KOPT-K1 (cell line): ENCODE measurements at regions not wholly inside any gene's neighbourhood (a gene's known extent, or its start where the extent isn't known, plus 50 kb on each side); places are given as distances from the start of the nearest gene placed in this dataset.
"Not testable (repeated sequence)": the region's sequence is repeated elsewhere in the genome, so short reads cannot be mapped to it uniquely, and the experiment has no call there.

Source experiments
- H3K27ac ChIP-seq: fragments of 200-600 bp; sonication (generic); 2 replicates; pipeline ENCODE4 v1.5.1; 2016; ENCODE audit warnings: antibody characterized with exemption, mild to moderate bottlenecking, low read depth, low read length; ENCODE audit not compliant: poor library complexity, severe bottlenecking
- H3K36me3 ChIP-seq: fragments of 200-600 bp; sonication (generic); 2 replicates; pipeline ENCODE4 v1.5.1; 2017; ENCODE audit warnings: antibody characterized with exemption, mild to moderate bottlenecking, low read length, moderate library complexity; ENCODE audit not compliant: insufficient read depth
- H3K9me3 ChIP-seq: fragments of 200-600 bp; sonication (generic); 2 replicates; pipeline ENCODE4 v1.5.1; 2017; ENCODE audit warnings: antibody characterized with exemption, low read length, mild to moderate bottlenecking; ENCODE audit not compliant: insufficient read depth, poor library complexity, severe bottlenecking

GRCh38 chr1:185406006-185406690 lies 89.1 kb upstream of the IVNS1ABP start:
- no peaks in the 10 kb centered on the region for H3K36me3 ChIP-seq
- H3K9me3 ChIP-seq = peaks cover 4% of the 10 kb centered on the region
- no peak overlapping the region for H3K27ac ChIP-seq

- H3K9me3 ChIP-seq = peaks cover 4% of the 10 kb centered on the region
- no peak overlapping the region for H3K27ac ChIP-seq
- no peaks in the 10 kb centered on the region for H3K36me3 ChIP-seq
These were observed 88.0 kb upstream of the IVNS1ABP start for GRCh38 chr1:185404907-185405568.

GRCh38 chr1:185404291-185404690 lies 87.2 kb upstream of the IVNS1ABP start:
- Histone ChIP-seq H3K36me3 (no peaks in the 10 kb centered on the region), H3K9me3 (peaks cover 4% of the 10 kb centered on the region), H3K27ac (no peak overlapping the region)

- Histone ChIP-seq H3K27ac (no peak overlapping the region), H3K9me3 (peaks cover 4% of the 10 kb centered on the region), H3K36me3 (no peaks in the 10 kb centered on the region)
These were observed 85.9 kb upstream of the IVNS1ABP start for GRCh38 chr1:185402930-185403329.

DNA sequence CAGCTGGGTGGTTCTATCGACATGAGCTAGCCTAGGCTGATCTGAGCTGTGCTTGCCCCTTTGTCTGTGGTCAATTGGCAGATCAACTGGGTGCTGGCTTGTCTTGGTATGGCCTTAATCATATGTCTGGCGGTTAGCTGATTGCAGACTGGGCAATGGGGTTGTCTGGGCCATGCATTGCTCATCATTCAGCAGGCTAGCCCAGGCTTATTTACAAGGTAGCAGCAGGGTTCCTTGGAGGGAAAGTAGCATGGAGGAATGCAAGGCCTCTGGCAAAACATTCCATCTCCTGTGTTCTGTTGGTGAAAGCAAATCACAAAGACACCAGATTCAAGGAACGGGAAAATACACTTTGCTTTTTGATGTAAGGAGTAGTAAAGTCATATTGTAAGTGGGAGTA lies 84.0 kb upstream of the IVNS1ABP start:
- Histone ChIP-seq H3K27ac (no peak overlapping the region), H3K9me3 (no peaks in the 10 kb centered on the region), H3K36me3 (no peaks in the 10 kb centered on the region)

DNA sequence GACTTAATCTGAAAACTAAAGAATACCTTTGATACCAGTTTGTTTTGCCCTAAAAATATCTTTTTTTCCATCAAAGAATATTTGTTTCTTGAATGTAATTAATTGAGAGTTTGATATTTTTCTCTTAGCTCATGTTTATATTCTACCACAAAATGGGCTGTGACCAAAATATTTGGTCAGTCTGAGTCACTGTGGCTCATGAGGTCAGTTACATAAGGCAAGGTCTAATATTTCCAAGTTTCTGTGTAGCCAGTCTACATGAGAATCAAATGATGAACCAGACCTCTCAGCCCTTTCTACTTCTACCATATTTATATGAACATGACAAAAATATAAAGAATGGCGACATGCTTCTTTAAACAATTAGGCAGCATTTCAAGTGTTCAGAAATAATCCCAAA lies 83.0 kb upstream of the IVNS1ABP start:
- no peaks in the 10 kb centered on the region for H3K36me3 ChIP-seq

DNA sequence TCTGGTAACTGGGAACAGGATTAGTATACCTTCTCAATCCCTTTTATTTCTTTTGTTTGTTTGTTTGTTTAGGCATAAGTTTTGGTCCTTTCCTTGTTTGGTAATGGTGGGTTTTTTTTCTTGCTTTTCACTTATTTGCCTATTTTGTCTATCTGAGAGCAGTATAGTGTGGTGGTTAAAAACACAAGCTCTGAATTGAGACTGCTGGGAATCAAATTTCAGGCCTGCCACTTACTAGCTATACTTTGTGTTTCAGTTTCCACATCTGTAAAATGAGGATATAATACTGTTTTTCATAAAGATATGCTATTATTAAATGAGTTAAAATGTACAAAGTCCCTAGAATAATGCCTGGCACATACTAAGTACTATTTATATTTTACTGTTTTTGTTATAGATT lies 81.6 kb upstream of the IVNS1ABP start:
- Histone ChIP-seq H3K36me3 (no peaks in the 10 kb centered on the region), H3K27ac (no peak overlapping the region), H3K9me3 (no peaks in the 10 kb centered on the region)

More for the DNA sequence above, 83.0 kb upstream of the IVNS1ABP start:
- H3K27ac ChIP-seq = no peak overlapping the region
- H3K9me3 ChIP-seq = no peaks in the 10 kb centered on the region

DNA sequence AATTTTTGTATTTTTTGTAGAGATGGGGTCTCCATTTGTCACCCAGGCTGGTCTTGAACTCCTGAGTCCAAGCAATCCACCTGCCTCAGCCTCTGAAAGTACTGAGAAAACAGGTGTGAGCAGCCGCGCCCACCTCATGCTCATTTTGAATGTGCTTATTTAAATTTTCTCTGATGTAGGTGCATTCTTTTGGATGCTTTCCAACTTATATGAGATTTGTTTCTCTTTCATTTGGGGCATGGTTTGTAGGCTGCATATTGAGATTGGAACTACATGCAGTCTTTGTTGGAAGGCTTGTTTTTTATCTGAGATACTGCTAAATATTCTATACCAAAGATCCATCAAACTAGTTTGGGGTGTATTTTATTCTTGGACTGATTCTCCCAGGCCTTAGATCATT lies 81.0 kb upstream of the IVNS1ABP start:
- Histone ChIP-seq H3K9me3 (no peaks in the 10 kb centered on the region), H3K27ac (no peak overlapping the region), H3K36me3 (no peaks in the 10 kb centered on the region)

DNA sequence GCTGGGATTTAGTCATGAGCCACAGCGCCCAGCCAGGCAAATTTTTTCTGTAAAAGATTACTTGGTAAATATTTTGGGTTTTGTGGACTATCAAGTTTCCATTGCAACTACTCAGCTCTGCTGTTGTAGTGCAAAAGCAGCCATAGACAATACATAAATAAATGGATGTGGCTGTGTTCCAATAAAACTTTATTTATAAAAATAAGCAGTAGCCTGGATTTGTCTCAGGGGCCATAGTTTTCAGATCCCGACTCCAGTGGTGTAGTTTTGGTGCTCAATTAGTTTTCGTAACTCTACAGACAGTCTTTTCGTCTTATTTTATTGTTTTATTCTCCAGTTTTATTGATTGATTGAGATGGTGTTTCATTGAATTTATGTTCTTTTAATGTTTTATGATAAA lies 80.1 kb upstream of the IVNS1ABP start:
- Histone ChIP-seq H3K27ac (no peak overlapping the region), H3K9me3 (no peaks in the 10 kb centered on the region), H3K36me3 (no peaks in the 10 kb centered on the region)

DNA sequence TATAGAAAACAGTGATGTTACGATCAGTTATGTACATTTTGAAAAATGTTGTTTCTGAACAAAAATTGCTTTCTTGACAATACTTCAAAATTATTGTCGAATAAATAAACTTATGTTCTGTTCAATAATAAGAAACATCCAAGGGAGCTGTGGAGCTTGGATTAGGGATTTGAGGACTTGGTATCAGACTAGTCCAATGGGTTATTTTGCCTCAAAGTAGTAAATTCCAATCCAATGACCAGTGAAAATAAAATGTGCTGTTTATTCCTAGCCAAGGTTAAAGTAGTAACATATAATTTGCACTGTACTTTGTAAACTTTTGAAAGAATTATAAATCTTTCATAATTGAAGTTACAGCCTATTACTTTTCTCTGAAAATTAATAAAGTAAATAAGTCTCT lies 79.1 kb upstream of the IVNS1ABP start:
- Histone ChIP-seq H3K27ac (no peak overlapping the region), H3K36me3 (no peaks in the 10 kb centered on the region), H3K9me3 (no peaks in the 10 kb centered on the region)

- no peaks in the 10 kb centered on the region for H3K9me3 ChIP-seq
- no peak overlapping the region for H3K27ac ChIP-seq
- no peaks in the 10 kb centered on the region for H3K36me3 ChIP-seq
These were observed 76.8 kb upstream of the IVNS1ABP start for GRCh38 chr1:185393815-185394214.

GRCh38 chr1:185393205-185393604 lies 76.2 kb upstream of the IVNS1ABP start:
- H3K27ac ChIP-seq = no peak overlapping the region

DNA sequence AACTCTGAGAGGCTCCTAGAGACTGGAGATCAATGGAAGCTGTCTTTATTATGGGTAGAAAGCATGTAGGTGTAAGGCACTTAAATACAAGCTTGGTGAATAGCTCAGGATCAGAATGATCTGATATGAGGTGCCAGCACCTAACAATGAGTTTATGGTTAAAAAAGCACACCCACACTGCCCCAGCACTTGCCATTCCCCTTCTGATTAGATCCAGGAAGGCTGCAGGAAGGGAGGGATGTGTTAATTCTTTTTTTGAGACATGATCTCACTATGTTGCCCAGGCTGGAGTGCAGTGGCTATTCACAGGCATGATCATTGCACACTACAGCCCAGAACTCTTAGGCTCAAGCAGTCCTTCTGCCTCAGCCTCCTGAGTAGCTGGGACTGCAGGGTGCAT lies 71.8 kb upstream of the IVNS1ABP start:
- Histone ChIP-seq H3K9me3 (no peaks in the 10 kb centered on the region), H3K36me3 (no peaks in the 10 kb centered on the region), H3K27ac (no peak overlapping the region)

More at GRCh38 chr1:185393205-185393604, 76.2 kb upstream of the IVNS1ABP start:
- Histone ChIP-seq H3K9me3 (no peaks in the 10 kb centered on the region), H3K36me3 (no peaks in the 10 kb centered on the region)

DNA sequence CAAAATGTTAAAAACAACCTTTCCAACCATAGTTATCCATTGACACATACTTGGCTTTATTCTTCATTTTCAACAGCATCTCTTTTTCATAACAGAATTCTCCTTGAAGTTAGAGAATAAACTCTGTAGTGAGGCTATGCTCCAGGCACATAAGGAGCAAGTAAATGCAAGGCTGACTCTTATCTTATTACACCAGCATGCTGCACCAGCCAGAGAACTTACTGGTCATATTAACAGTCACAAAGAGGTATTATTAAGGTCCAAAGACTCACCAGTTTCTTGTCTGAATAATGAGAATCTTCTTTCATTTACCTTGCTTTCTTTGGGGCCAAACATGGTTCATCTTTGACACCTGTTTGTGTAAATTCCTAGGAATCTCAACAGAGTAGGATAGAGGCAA lies 71.3 kb upstream of the IVNS1ABP start:
- Histone ChIP-seq H3K9me3 (no peaks in the 10 kb centered on the region), H3K27ac (no peak overlapping the region), H3K36me3 (no peaks in the 10 kb centered on the region)

DNA sequence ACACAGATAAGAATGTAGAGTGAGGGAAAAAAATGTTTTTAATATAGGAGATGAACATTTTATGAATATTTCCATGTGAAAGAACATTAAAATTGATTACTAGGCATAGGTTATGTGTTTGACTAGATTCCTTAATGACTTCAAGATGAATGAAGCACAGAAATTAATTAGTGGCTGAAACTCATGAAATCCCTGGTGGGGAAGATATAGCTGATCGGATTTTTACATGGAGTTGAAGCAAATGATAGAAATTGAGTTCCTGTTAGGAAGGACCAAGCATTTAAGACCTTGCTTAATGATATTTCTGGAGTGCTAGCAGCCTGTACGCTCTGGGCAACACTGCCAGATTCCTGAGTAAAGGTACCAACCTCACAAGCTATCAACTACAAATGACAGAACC lies 68.9 kb upstream of the IVNS1ABP start:
- no peak overlapping the region for H3K27ac ChIP-seq
- H3K36me3 ChIP-seq = no peaks in the 10 kb centered on the region
- H3K9me3 ChIP-seq = no peaks in the 10 kb centered on the region

DNA sequence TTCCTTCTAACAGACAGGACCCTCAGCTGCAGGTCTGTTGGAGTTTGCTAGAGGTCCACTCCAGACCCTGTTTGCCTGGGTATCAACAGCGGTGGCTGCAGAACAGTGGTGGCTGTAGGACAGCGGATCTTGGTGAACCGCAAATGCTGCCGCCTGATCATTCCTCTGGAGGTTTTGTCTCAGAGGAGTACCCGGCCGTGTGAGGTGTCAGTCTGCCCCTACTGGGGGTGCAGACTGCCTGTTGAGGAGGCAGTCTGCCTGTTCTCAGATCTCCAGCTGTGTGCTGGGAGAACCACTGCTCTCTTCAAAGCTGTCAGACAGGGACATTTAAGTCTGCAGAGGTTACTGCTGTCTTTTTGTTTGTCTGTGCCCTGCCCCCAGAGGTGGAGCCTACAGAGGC lies 66.8 kb upstream of the IVNS1ABP start:
- not testable (repeated sequence) for H3K36me3 ChIP-seq, H3K9me3 ChIP-seq, H3K27ac ChIP-seq
